Esophagus squamous epithelium (tissue), 4 donors: ENCODE measurements at regions not wholly inside any gene's neighbourhood (a gene's known extent, or its start where the extent isn't known, plus 50 kb on each side); places are given as distances from the start of the nearest gene placed in this dataset.

Experiments
- CTCF ChIP-seq, 6 experiments: fragments of 450-650 bp in 4 of 6; fragments of 200-600 bp in 2 of 6; sonication (generic) in 2 of 6; IDR thresholded peaks; one replicate each; pipeline ENCODE4 v1.5.1; 2016 to 2019; ENCODE audit warnings: antibody characterized with exemption in 6 of 6, mild to moderate bottlenecking in 4 of 6, moderate library complexity in 4 of 6
- POLR2A ChIP-seq, 4 donors: fragments of 450-650 bp; IDR thresholded peaks; one replicate each; pipeline ENCODE4 v1.6.1; 2017; ENCODE audit warnings: antibody characterized with exemption in 4 of 4, mild to moderate bottlenecking in 4 of 4, moderate library complexity in 3 of 4

GRCh38 chr12:92411687-92412086, 266.0 kb upstream of the BTG1 start:
- TF ChIP-seq CTCF (IDR thresholded peaks at IDR 0.05) (no peak), POLR2A (IDR thresholded peaks at IDR 0.05) (no peak)
